ENCODE measurements at regions not wholly inside any gene's neighbourhood (a gene's known extent, or its start where the extent isn't known, plus 50 kb on each side); places are given as distances from the start of the nearest gene placed in this dataset.

DNA sequence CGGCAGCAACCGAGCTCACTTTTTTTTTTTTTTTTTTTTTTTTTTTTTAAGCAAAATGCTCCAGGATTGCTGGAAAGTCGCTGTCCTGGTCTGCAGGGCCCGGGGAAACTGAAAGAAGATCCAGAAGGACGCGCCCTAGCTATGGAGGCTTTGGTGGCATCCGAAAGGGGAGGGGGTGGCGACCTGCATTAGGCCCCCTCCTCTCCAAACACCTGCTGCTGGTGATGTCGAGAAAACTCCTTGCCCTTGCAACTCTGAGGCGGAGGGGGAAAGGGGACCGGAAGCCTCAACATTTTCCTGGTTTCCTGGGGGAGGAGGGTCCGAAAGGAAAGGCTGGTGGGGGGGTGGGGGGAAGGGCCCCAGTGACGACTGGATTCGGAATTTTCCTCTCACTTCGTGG, 421.1 kb downstream of the VRK1 start:
- H3K4me1 Mint-ChIP-seq (ENCODE audit: low read depth): peaks cover 10% of the 10 kb centered on the region
- DNase-seq (ENCODE audit: low spot score): no peak
- intact Hi-C loops (cut with micrococcal nuclease): no loop called here
- H3K36me3 Mint-ChIP-seq (ENCODE audit: low read depth): no peaks in the 10 kb centered on the region
- no peaks in the 10 kb centered on the region for H3K9me3 Mint-ChIP-seq
- H3K4me3 Mint-ChIP-seq: peak overlapping the region; percentile 73
- peaks cover 43% of the 10 kb centered on the region for H3K27me3 Mint-ChIP-seq (ENCODE audit: insufficient read depth)
- no peak overlapping the region for H3K27ac Mint-ChIP-seq

DNA sequence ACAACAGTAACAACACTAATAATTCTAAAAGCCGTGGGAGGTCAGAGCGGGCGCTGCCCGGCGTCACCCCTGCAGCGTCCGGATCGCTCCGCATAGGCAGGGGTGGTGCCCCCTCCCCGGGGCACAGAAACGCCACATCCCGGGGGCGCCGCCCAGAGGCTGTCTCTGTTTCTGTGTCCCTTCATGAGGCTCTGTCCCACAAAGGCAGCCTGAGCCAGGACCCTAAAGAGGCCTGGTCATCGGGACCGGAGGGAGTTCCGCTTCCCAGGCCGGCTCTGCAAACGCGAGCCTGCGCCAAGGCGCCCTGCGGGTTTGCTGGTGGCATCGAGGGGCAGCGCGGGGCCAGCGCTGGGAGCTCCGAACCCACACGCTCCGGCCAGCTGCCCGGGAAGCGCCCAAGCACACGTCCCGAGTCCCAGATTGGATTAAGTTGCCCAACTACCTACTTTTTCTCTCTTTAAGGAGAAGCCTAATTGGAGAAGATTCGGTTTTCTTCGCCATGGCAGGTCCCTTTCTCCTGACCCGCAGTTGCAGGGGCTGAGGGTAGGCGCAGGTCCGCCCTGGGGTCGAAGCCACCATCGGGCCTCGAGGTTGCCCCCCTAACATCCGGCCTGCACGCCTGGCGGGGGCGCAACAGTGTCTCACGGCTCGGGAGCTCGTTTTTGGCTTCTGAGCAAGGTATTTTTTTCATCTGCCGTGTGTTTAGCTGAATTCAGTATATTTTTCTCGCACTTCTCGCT, 421.7 kb downstream of the VRK1 start:
- Mint-ChIP-seq H3K36me3 (ENCODE audit: low read depth) (no peaks in the 10 kb centered on the region), H3K4me3 (peak overlapping the region; percentile 82), H3K27ac (no peak overlapping the region), H3K4me1 (ENCODE audit: low read depth) (peaks cover 10% of the 10 kb centered on the region), H3K27me3 (ENCODE audit: insufficient read depth) (peaks cover 44% of the 10 kb centered on the region), H3K9me3 (no peaks in the 10 kb centered on the region)
- intact Hi-C loops (cut with micrococcal nuclease): no loop called here
- DNase-seq (ENCODE audit: low spot score): no peak

DNA sequence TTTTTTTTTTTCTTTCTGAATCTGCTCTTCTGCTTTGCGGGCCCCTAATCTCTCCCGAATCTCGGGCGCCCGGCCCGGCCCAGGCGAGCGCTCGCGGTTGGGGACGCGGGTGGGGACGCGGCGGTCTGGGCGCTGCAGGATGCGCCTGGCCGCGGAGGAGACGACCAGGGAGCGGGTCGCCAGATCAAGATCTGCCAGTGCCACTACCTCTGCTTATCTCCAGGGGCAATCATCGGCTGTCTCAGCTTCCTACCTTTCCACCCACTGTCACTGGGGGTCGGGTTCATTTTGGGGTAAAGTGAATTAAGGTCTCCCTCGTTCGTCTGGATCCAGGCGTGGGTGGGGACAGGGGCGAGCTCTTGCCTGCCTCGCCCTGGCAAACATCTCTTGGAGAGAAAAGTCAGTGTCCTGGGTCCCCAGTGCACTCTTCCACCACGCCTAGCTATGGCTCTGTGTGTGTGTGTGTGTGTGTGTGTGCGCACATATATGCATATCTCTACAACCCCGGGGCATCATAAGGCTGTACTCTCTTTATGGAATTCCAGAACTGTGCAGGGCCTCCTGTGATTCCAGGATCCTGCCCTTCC, 422.3 kb downstream of the VRK1 start:
- no peaks in the 10 kb centered on the region for H3K36me3 Mint-ChIP-seq (ENCODE audit: low read depth)
- H3K9me3 Mint-ChIP-seq: no peaks in the 10 kb centered on the region
- no peak overlapping the region for H3K27ac Mint-ChIP-seq
- H3K4me3 Mint-ChIP-seq: peak overlapping the region; percentile 82
- intact Hi-C loops (cut with micrococcal nuclease): no loop called here
- DNase-seq (ENCODE audit: low spot score): no peak
- peaks cover 10% of the 10 kb centered on the region for H3K4me1 Mint-ChIP-seq (ENCODE audit: low read depth)
- H3K27me3 Mint-ChIP-seq (ENCODE audit: insufficient read depth): peaks cover 46% of the 10 kb centered on the region

DNA sequence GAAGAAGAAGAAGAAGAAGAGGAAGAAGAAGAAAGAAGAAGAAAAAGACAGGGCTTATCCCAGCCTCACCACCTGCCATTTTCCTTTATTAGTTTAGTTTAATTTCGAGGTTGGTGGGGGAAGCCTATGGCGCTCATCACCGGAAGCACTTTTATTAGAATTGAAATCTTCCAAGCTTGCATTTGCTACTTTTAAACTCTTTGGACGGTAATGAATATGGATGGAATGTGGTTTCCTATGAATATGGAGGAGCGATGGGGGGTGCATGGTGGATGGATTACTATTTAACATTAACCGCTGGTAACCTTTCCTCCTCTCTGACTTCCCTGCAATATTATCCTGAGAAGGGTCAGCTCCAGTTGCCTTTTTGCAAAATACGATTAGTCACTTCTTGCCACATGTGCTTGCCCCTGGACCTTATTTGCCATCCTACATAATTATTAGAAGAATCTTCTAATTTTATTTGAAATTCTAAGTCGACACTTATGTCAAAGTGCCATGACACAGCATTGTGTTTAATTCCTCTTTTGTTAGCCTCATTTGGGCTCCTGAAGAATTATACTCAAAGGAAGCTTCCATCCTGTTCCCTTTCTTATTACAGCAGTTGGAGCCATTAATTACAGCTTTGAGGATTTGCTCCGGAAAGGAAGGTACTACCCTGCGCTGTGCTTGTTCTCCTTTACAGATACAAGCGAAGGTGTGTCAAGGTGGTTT, 424.5 kb downstream of the VRK1 start:
- Mint-ChIP-seq H3K27ac (no peak overlapping the region), H3K9me3 (no peaks in the 10 kb centered on the region), H3K4me1 (ENCODE audit: low read depth) (peaks cover 10% of the 10 kb centered on the region), H3K27me3 (ENCODE audit: insufficient read depth) (peaks cover 37% of the 10 kb centered on the region), H3K36me3 (ENCODE audit: low read depth) (no peaks in the 10 kb centered on the region), H3K4me3 (no peak overlapping the region)
- DNase-seq (ENCODE audit: low spot score): no peak
- intact Hi-C loops (cut with micrococcal nuclease): no loop called here

DNA sequence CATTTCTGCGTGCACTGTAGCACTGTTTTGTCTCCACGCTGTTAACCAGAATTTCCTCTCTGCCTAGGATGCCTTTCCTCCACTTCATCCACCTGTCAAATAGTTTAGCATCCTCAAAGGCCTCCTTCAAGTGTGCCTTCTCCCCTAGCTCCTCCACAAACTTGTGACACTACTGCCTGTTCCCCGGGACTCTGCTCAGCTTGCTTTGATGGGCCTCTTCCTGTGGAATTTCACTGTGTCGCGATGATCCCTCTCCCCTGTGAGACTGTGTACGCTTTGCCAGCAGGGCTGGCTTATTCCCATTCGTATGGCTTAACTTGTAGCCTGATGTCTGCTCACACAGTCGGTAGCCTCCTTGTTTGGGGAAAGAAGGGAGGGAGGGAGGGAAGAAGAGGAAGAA, 426.8 kb downstream of the VRK1 start:
- Mint-ChIP-seq H3K4me1 (ENCODE audit: low read depth) (peaks cover 10% of the 10 kb centered on the region), H3K27ac (no peak overlapping the region), H3K9me3 (no peaks in the 10 kb centered on the region), H3K4me3 (no peak overlapping the region), H3K36me3 (ENCODE audit: low read depth) (no peaks in the 10 kb centered on the region), H3K27me3 (ENCODE audit: insufficient read depth) (peaks cover 25% of the 10 kb centered on the region)
- intact Hi-C loops (cut with micrococcal nuclease): no loop called here
- DNase-seq (ENCODE audit: low spot score): no peak

DNA sequence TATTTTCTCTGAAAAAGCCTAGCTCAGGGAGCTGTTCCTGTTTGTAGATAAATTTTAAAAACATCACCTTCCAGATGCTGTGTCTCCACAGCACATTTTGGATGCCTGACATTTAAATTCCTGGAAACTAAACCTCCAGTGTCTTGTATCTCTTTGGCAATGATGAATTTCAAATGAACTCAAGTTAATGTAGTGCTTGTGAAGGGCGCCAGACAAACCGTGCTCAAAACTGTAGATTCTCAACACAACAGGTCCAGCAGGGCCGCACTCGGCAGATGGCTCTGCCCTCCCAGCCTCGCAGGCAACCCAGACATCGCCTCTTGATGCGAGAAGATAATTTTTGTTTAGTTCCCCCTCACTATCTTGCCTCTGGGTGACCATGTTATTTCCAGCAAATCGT, 432.9 kb downstream of the VRK1 start:
- H3K27me3 Mint-ChIP-seq (ENCODE audit: insufficient read depth): peaks cover 13% of the 10 kb centered on the region
- H3K36me3 Mint-ChIP-seq (ENCODE audit: low read depth): no peaks in the 10 kb centered on the region
- H3K27ac Mint-ChIP-seq: no peak overlapping the region
- no peaks in the 10 kb centered on the region for H3K4me1 Mint-ChIP-seq (ENCODE audit: low read depth)
- no peak for DNase-seq (ENCODE audit: low spot score)
- intact Hi-C loops (cut with micrococcal nuclease): no loop called here
- no peaks in the 10 kb centered on the region for H3K9me3 Mint-ChIP-seq
- no peak overlapping the region for H3K4me3 Mint-ChIP-seq

DNA sequence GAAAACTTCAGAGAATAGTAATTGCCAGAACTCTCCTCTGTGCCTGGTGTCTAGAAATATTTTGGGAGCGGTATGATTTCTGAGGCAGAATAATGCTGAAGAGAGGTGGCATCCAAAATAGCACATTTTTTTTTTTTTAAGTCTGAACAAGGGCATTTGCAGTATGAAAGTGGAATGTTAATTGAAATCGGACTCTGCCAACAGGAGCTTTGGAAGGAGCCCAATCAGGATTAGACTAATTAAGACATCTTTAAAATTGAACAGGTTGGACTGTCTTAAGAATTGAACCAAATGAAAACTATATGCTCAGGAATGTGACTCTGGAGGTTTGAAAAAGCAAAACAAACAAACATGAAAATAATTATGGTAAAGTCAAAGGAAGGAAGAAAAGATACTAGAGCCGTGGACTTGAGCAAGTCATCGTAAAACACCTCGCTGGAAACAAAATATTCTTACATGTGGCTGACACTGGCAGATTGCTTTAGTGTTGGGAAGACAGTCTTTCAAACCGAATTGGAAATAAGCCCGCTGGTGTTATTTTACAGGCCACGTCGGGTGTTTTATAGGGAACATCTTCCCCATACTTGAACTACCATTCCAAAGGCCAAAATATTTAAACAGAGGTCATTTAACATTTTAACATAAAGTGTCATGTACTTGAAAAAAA, 436.3 kb downstream of the VRK1 start:
- Mint-ChIP-seq H3K4me1 (ENCODE audit: low read depth) (no peaks in the 10 kb centered on the region), H3K9me3 (no peaks in the 10 kb centered on the region), H3K36me3 (ENCODE audit: low read depth) (no peaks in the 10 kb centered on the region), H3K27ac (no peak overlapping the region), H3K4me3 (no peak overlapping the region), H3K27me3 (ENCODE audit: insufficient read depth) (peaks cover 23% of the 10 kb centered on the region)
- intact Hi-C loops (cut with micrococcal nuclease): no loop called here
- no peak for DNase-seq (ENCODE audit: low spot score)

DNA sequence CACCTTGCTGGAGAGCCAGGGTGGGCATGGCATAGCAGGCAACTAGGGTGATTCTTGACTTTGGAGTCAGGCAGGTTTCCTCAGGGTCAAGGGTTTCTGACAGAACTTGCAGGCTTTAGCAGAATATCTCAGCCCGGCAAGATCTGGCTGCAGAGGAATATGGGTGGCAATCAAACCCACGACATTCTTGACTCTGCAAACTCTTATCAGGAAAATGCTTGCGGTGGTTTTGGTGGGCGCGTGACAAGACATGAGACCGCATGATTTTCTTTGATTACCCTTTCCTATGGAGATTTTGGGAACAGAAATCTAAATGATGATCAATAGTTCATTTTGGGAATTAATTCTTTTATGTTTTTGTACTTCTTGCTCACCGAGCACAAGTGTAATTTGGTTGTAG, 449.5 kb downstream of the VRK1 start:
- no peak overlapping the region for H3K27ac Mint-ChIP-seq
- no peaks in the 10 kb centered on the region for H3K36me3 Mint-ChIP-seq (ENCODE audit: low read depth)
- intact Hi-C loops (cut with micrococcal nuclease): no loop called here
- peaks cover 5% of the 10 kb centered on the region for H3K4me1 Mint-ChIP-seq (ENCODE audit: low read depth)
- H3K9me3 Mint-ChIP-seq: peaks cover 4% of the 10 kb centered on the region
- DNase-seq (ENCODE audit: low spot score): no peak
- no peak overlapping the region for H3K4me3 Mint-ChIP-seq
- peaks cover 16% of the 10 kb centered on the region for H3K27me3 Mint-ChIP-seq (ENCODE audit: insufficient read depth)

DNA sequence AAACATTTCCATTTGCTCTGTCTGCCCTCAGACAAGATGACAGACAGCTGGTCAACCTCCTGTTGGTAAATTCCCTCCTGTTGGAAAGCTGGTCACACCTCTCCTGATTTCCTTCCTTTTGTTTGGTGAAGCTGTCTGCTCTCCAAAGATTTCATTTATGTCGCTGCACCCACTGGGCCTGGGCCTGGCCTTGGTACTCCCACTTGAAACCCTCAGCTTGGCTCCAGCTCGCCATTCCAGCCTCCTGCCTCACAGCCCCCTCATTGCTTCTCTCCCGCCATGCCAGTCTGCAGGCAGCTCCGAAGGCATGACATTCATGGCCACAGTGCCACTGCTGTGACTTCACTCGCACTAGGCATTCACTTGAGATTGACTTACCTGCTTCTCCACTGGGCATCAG, 451.8 kb downstream of the VRK1 start:
- no peak for DNase-seq (ENCODE audit: low spot score)
- H3K27ac Mint-ChIP-seq: no peak overlapping the region

DNA sequence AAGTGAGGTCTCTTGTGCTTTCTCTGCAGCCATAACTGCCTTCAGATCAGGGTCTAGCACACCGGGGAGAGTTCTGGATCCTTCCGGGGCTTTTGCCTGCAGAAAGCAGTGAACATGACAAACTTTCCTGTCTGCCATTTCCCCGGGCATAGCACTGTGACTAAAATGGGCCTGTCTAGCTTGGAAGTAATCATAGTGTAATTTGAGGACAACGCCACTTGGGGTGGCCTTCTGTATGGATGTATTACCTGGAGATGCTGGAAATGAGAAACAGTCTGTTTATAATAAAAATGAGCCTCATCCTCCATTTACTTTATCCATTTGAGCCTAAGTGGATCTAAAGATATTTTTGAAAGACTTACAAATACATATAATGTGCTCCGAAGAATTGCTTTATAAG, 453.7 kb downstream of the VRK1 start:
- Mint-ChIP-seq H3K36me3 (ENCODE audit: low read depth) (no peaks in the 10 kb centered on the region), H3K27ac (no peak overlapping the region), H3K4me1 (ENCODE audit: low read depth) (peaks cover 12% of the 10 kb centered on the region), H3K9me3 (peaks cover 4% of the 10 kb centered on the region), H3K4me3 (no peak overlapping the region), H3K27me3 (ENCODE audit: insufficient read depth) (peaks cover 8% of the 10 kb centered on the region)
- intact Hi-C loops (cut with micrococcal nuclease): no loop called here
- DNase-seq (ENCODE audit: low spot score): no peak

More for the DNA sequence above, 451.8 kb downstream of the VRK1 start:
- H3K4me3 Mint-ChIP-seq: no peak overlapping the region
- H3K27me3 Mint-ChIP-seq (ENCODE audit: insufficient read depth): peaks cover 8% of the 10 kb centered on the region
- peaks cover 4% of the 10 kb centered on the region for H3K9me3 Mint-ChIP-seq
- peaks cover 12% of the 10 kb centered on the region for H3K4me1 Mint-ChIP-seq (ENCODE audit: low read depth)
- H3K36me3 Mint-ChIP-seq (ENCODE audit: low read depth): no peaks in the 10 kb centered on the region
- intact Hi-C loops (cut with micrococcal nuclease): no loop called here

DNA sequence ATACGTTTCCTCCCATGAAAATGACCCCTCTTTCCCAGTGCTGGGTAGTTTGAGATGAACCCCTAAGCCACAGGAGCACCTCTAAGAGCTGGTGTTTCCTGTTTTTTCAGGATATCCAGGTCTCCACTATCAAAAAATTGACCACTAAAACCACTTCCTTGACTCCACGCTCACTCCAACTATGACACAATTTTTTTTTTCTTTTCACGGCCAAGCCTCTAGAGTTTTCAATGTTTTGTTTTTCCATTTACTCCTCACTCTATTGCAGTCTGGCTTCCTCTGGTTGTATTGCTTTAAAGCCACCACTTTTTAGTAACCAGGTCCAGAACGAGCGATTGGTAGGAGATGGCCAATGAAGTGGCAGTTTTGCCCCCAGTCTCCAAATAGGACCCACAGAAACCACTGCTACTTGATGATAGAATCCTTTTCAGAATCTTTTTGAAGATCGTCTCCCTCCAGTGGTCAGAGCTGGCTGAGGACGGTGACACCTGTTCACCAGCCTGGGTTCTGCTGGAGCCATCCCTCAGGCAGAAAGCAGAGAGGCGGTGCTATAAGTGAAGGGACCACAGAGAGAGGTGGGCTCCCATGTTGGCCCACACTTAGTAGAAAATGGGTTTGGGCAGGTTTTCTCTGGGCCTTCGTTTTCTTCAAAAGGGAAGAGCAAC, 454.4 kb downstream of the VRK1 start:
- DNase-seq (ENCODE audit: low spot score): no peak
- Mint-ChIP-seq H3K9me3 (peaks cover 4% of the 10 kb centered on the region), H3K4me1 (ENCODE audit: low read depth) (peaks cover 12% of the 10 kb centered on the region), H3K36me3 (ENCODE audit: low read depth) (no peaks in the 10 kb centered on the region), H3K4me3 (no peak overlapping the region), H3K27me3 (ENCODE audit: insufficient read depth) (peaks cover 8% of the 10 kb centered on the region), H3K27ac (peak overlapping the region; percentile 1)
- intact Hi-C loops (cut with micrococcal nuclease): no loop called here

DNA sequence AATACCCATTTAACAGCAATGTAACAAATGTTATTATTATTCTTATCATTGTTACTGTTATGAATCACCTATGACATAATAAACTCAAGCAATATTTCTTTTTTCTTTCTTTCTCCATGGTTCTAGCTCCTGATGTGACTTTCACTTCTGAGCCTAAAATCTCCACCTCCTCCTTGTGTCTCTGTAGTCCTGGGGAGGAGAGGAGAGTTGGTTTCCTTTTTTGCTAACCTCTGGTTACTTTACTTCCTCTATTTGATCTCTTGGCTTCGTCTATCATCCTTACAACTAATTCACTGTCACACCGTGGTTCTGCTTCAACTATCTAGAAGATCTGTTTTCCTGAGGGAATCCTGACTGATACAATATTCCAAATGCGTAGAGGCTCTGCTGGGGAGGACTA, 456.6 kb downstream of the VRK1 start:
- peaks cover 12% of the 10 kb centered on the region for H3K4me1 Mint-ChIP-seq (ENCODE audit: low read depth)
- H3K27me3 Mint-ChIP-seq (ENCODE audit: insufficient read depth): peaks cover 13% of the 10 kb centered on the region
- DNase-seq (ENCODE audit: low spot score): no peak
- H3K36me3 Mint-ChIP-seq (ENCODE audit: low read depth): no peaks in the 10 kb centered on the region
- H3K4me3 Mint-ChIP-seq: no peak overlapping the region
- H3K27ac Mint-ChIP-seq: no peak overlapping the region
- intact Hi-C loops (cut with micrococcal nuclease): no loop called here
- H3K9me3 Mint-ChIP-seq: peaks cover 4% of the 10 kb centered on the region
